Parathyroid adenoma (tissue), 2 donors: ENCODE measurements at regions not wholly inside any gene's neighbourhood (a gene's known extent, or its start where the extent isn't known, plus 50 kb on each side); places are given as distances from the start of the nearest gene placed in this dataset.
A peak's percentile ranks its signal among the peaks of the same experiment; 100 is the strongest.

Experiments
- H2AFZ ChIP-seq: fragments of 300-600 bp; sonication (generic); one replicate; pipeline ENCODE4 v1.7.0; 2017; ENCODE audit warnings: antibody characterized with exemption, mild to moderate bottlenecking
- H3K27ac ChIP-seq: fragments of 300-600 bp; sonication (generic); one replicate; pipeline ENCODE4 v1.7.0; 2017
- H3K27me3 ChIP-seq: fragments of 300-600 bp; sonication (generic); one replicate; pipeline ENCODE4 v1.7.0; 2017; ENCODE audit warnings: low read length; ENCODE audit not compliant: control insufficient read depth, insufficient read depth
- H3K36me3 ChIP-seq: fragments of 300-600 bp; sonication (generic); one replicate; pipeline ENCODE4 v1.7.0; 2017; ENCODE audit warnings: low read length; ENCODE audit not compliant: control insufficient read depth, insufficient read depth
- H3K4me1 ChIP-seq: fragments of 300-600 bp; sonication (generic); one replicate; pipeline ENCODE4 v1.7.0; 2017; ENCODE audit warnings: control low read depth
- H3K4me2 ChIP-seq: fragments of 300-600 bp; sonication (generic); one replicate; pipeline ENCODE4 v1.7.0; 2017; ENCODE audit warnings: low read length
- H3K4me3 ChIP-seq: fragments of 300-600 bp; sonication (generic); one replicate; pipeline ENCODE4 v1.7.0; 2017; ENCODE audit warnings: low read depth, low read length
- H3K79me2 ChIP-seq: fragments of 300-600 bp; sonication (generic); one replicate; pipeline ENCODE4 v1.7.0; 2017; ENCODE audit warnings: control low read depth
- H3K9ac ChIP-seq: fragments of 300-600 bp; sonication (generic); one replicate; pipeline ENCODE4 v1.7.0; 2017; ENCODE audit warnings: mild to moderate bottlenecking
- H3K9me3 ChIP-seq: fragments of 300-600 bp; sonication (generic); one replicate; pipeline ENCODE4 v1.7.0; 2017; ENCODE audit warnings: low read length; ENCODE audit not compliant: control insufficient read depth
- TF ChIP-seq, protein P1 (sequence below): fragments of 300-600 bp; sonication (generic); IDR thresholded peaks from one replicate; pipeline ENCODE4 v1.7.0; 2017; ENCODE audit warnings: antibody characterized with exemption, mild to moderate bottlenecking
- donor health status: primary hyperparathyroidism.

DNA sequence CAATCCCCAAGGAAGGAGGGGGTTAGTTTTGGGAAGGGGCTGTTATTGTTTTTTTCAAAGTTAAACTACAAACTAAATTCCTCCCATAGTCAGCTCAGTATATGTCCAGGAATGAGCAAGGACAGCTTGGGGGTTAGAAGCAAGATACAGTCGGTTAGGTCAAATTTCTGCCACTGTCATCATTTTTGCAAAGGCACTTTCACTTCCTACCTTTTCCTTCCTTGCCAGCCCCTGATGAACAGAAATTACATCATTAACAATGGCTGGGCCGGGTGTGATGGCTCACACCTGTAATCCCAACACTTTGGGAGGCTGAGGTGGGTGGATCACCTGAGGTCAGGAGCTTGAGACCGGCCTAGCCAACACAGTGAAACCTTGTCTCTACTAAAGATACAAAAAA, 51.5 kb upstream of the HRH2 start:
- H3K79me2 ChIP-seq, result no peaks in the 10 kb centered on the region
- no peaks in the 10 kb centered on the region for H3K27me3 ChIP-seq
- H3K4me1 ChIP-seq, result peaks cover 7% of the 10 kb centered on the region

More for the DNA sequence above, 51.5 kb upstream of the HRH2 start:
- Histone ChIP-seq H2AFZ (peak overlapping the region; percentile 45), H3K27ac (no peak overlapping the region), H3K9ac (no peak overlapping the region), H3K9me3 (no peaks in the 10 kb centered on the region), H3K4me2 (no peak overlapping the region), H3K4me3 (no peak overlapping the region), H3K36me3 (no peaks in the 10 kb centered on the region)
- TF ChIP-seq, protein P1, sequence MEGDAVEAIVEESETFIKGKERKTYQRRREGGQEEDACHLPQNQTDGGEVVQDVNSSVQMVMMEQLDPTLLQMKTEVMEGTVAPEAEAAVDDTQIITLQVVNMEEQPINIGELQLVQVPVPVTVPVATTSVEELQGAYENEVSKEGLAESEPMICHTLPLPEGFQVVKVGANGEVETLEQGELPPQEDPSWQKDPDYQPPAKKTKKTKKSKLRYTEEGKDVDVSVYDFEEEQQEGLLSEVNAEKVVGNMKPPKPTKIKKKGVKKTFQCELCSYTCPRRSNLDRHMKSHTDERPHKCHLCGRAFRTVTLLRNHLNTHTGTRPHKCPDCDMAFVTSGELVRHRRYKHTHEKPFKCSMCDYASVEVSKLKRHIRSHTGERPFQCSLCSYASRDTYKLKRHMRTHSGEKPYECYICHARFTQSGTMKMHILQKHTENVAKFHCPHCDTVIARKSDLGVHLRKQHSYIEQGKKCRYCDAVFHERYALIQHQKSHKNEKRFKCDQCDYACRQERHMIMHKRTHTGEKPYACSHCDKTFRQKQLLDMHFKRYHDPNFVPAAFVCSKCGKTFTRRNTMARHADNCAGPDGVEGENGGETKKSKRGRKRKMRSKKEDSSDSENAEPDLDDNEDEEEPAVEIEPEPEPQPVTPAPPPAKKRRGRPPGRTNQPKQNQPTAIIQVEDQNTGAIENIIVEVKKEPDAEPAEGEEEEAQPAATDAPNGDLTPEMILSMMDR, result no peak
